HG03432 (cell line): ENCODE measurements at regions not wholly inside any gene's neighbourhood (a gene's known extent, or its start where the extent isn't known, plus 50 kb on each side); places are given as distances from the start of the nearest gene placed in this dataset.
"Not testable (repeated sequence)": the region's sequence is repeated elsewhere in the genome, so short reads cannot be mapped to it uniquely, and the experiment has no call there.

ENCODE experiments used
- ATAC-seq: cut with Tn5 transposase; IDR thresholded peaks from one replicate; pipeline ENCODE4 v1.9.1; 2021; ENCODE audit warnings: mild to moderate bottlenecking, moderate library complexity; ENCODE audit not compliant: unreplicated experiment

GRCh38 chr1:73104749-73105148, 822.4 kb upstream of the NEGR1 start:
- no peak for ATAC-seq

GRCh38 chr1:73100216-73100615, 817.9 kb upstream of the NEGR1 start:
- no peak for ATAC-seq

- no peak for ATAC-seq
Measured at GRCh38 chr1:73097917-73098316, 815.6 kb upstream of the NEGR1 start.

- no peak for ATAC-seq
Measured at GRCh38 chr1:73096841-73097240, 814.5 kb upstream of the NEGR1 start.

- ATAC-seq = no peak
Measured at GRCh38 chr1:73092383-73092782, 810.0 kb upstream of the NEGR1 start.

GRCh38 chr1:73066866-73067265, 784.5 kb upstream of the NEGR1 start:
- ATAC-seq = no peak

- no peak for ATAC-seq
Measured at GRCh38 chr1:73065339-73066041, 783.2 kb upstream of the NEGR1 start.

GRCh38 chr1:73056826-73057225, 774.5 kb upstream of the NEGR1 start:
- no peak for ATAC-seq

- ATAC-seq = no peak
Measured at GRCh38 chr1:73044241-73045036, 762.1 kb upstream of the NEGR1 start.

- no peak for ATAC-seq
Measured at GRCh38 chr1:73042403-73042802, 760.1 kb upstream of the NEGR1 start.

- ATAC-seq = no peak
Measured at GRCh38 chr1:73040811-73041210, 758.5 kb upstream of the NEGR1 start.

GRCh38 chr1:73034271-73034670, 751.9 kb upstream of the NEGR1 start:
- no peak for ATAC-seq

GRCh38 chr1:73033640-73034039, 751.3 kb upstream of the NEGR1 start:
- ATAC-seq = no peak

- no peak for ATAC-seq
Measured at GRCh38 chr1:73029571-73029970, 747.2 kb upstream of the NEGR1 start.

- ATAC-seq = no peak
Measured at GRCh38 chr1:73026114-73026513, 743.8 kb upstream of the NEGR1 start.

GRCh38 chr1:73009938-73010337, 727.6 kb upstream of the NEGR1 start:
- ATAC-seq = no peak

- ATAC-seq = no peak
Measured at GRCh38 chr1:73009311-73009710, 727.0 kb upstream of the NEGR1 start.

- no peak for ATAC-seq
Measured at GRCh38 chr1:72997624-72998023, 715.3 kb upstream of the NEGR1 start.

- ATAC-seq = no peak
Measured at GRCh38 chr1:72997041-72997440, 714.7 kb upstream of the NEGR1 start.

- ATAC-seq = not testable (repeated sequence)
Measured at GRCh38 chr1:72987871-72988270, 705.5 kb upstream of the NEGR1 start.

- ATAC-seq = no peak
Measured at GRCh38 chr1:72986591-72987290, 704.4 kb upstream of the NEGR1 start.

GRCh38 chr1:72985024-72985423, 702.7 kb upstream of the NEGR1 start:
- ATAC-seq = not testable (repeated sequence)
